Smooth muscle cell (in vitro differentiated cells): ENCODE measurements at regions not wholly inside any gene's neighbourhood (a gene's known extent, or its start where the extent isn't known, plus 50 kb on each side); places are given as distances from the start of the nearest gene placed in this dataset.

Source experiments
- DNase-seq: peaks from one replicate; lab custom pipeline; 2025; ENCODE audit not compliant: unreplicated experiment; lab: John Stamatoyannopoulos, UW
- H2AFZ ChIP-seq: fragments of 200-600 bp; sonication (generic); 2 replicates; pipeline ENCODE4 v1.6.0; 2016; ENCODE audit warnings: antibody characterized with exemption, low read depth, mild to moderate bottlenecking
- H3F3A ChIP-seq: fragments of 200-600 bp; sonication (generic); 2 replicates; pipeline ENCODE4 v1.6.0; 2017; ENCODE audit warnings: antibody characterized with exemption, low read depth
- H3K27ac ChIP-seq: fragments of 200-600 bp; sonication (generic); 2 replicates; pipeline ENCODE4 v1.5.1; 2016; ENCODE audit warnings: low read depth, mild to moderate bottlenecking
- H3K27me3 ChIP-seq: fragments of 200-600 bp; sonication (generic); 2 replicates; pipeline ENCODE4 v1.6.1; 2016; ENCODE audit warnings: low read depth, mild to moderate bottlenecking
- H3K36me3 ChIP-seq: fragments of 200-600 bp; sonication (generic); 2 replicates; pipeline ENCODE4 v1.5.1; 2016; ENCODE audit warnings: low read depth
- H3K4me1 ChIP-seq: fragments of 200-600 bp; sonication (generic); 2 replicates; pipeline ENCODE4 v1.5.1; 2016; ENCODE audit warnings: low read depth
- H3K4me2 ChIP-seq: fragments of 200-600 bp; sonication (generic); 2 replicates; pipeline ENCODE4 v1.6.0; 2016; ENCODE audit warnings: mild to moderate bottlenecking
- H3K4me3 ChIP-seq: fragments of 200-600 bp; sonication (generic); 2 replicates; pipeline ENCODE4 v1.5.1; 2016; ENCODE audit warnings: mild to moderate bottlenecking
- H3K79me2 ChIP-seq: fragments of 200-600 bp; sonication (generic); 2 replicates; pipeline ENCODE4 v1.6.0; 2016; ENCODE audit warnings: low read depth, mild to moderate bottlenecking
- H3K9ac ChIP-seq: fragments of 200-600 bp; sonication (generic); 2 replicates; pipeline ENCODE4 v1.6.0; 2016; ENCODE audit warnings: low read depth
- H3K9me3 ChIP-seq: fragments of 200-600 bp; sonication (generic); replicated peaks from 2 replicates; pipeline ENCODE4 v1.5.1; 2016; ENCODE audit warnings: low read depth
- H4K20me1 ChIP-seq: fragments of 200-600 bp; sonication (generic); 2 replicates; pipeline ENCODE4 v1.6.0; 2016; ENCODE audit warnings: low read depth
- WGBS: methylation state at CpG from one replicate; pipeline ENCODE4 v1.1.7; 2016; ENCODE audit warnings: low lambda C conversion rate; 5-methylcytosine and 5-hydroxymethylcytosine counted together
- TF ChIP-seq, protein P1 (sequence below): fragments of 200-600 bp; sonication (generic); IDR thresholded peaks from 2 replicates; pipeline ENCODE4 v1.5.1; 2017; ENCODE audit warnings: borderline replicate concordance, mild to moderate bottlenecking, antibody characterized with exemption; ENCODE audit not compliant: insufficient read depth, poor library complexity, severe bottlenecking

DNA sequence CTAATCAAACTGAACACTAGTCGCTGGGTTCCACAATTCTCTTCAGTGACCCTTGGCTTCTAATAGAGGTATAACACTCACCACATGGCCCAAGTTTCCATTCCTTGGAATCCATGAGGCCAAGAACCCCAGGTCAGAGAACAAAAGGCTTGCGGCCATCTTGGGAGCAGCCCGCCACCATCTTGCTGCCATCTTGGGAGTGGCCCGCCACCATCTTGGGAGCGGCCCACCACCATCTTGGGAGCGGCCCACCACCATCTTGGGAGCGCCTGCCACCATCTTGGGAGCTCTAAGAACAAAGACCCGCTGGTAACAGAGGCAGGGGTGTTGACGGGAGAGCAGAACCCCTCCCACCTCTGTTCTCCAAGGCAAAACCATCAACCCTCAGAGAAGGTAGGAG, 493.4 kb downstream of the MATN1 start:
- Histone ChIP-seq H3K9ac (no peak overlapping the region), H3K27me3 (no peaks in the 10 kb centered on the region), H3F3A (no peaks in the 10 kb centered on the region), H2AFZ (no peak overlapping the region), H3K27ac (no peak overlapping the region), H4K20me1 (no peaks in the 10 kb centered on the region), H3K4me1 (no peaks in the 10 kb centered on the region), H3K36me3 (no peaks in the 10 kb centered on the region), H3K79me2 (no peaks in the 10 kb centered on the region), H3K4me3 (no peak overlapping the region), H3K9me3 (no peaks in the 10 kb centered on the region), H3K4me2 (no peak overlapping the region)
- no peak for DNase-seq
- 95% methylated on average over 9 of the region's 9 CpGs for WGBS
- TF ChIP-seq, protein P1, sequence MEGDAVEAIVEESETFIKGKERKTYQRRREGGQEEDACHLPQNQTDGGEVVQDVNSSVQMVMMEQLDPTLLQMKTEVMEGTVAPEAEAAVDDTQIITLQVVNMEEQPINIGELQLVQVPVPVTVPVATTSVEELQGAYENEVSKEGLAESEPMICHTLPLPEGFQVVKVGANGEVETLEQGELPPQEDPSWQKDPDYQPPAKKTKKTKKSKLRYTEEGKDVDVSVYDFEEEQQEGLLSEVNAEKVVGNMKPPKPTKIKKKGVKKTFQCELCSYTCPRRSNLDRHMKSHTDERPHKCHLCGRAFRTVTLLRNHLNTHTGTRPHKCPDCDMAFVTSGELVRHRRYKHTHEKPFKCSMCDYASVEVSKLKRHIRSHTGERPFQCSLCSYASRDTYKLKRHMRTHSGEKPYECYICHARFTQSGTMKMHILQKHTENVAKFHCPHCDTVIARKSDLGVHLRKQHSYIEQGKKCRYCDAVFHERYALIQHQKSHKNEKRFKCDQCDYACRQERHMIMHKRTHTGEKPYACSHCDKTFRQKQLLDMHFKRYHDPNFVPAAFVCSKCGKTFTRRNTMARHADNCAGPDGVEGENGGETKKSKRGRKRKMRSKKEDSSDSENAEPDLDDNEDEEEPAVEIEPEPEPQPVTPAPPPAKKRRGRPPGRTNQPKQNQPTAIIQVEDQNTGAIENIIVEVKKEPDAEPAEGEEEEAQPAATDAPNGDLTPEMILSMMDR = no peak

DNA sequence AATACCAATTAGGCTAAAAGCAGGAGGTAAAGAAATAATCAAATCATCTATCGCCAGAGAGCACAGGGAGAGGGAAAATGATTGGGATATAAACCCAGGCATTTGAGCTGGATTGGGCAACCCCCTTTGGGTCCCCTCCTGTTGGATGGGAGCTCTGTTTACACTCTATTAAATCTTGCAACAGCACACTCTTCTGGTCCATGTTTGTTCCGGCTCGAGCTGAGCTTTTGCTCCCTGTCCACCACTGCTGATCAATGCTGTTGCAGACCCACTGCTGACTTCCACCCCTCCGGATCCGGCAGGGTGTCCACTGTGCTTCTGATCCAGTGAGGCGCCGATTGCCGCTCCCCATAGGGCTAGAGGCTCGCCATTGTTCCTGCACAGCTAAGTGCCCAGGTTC, 493.8 kb downstream of the MATN1 start:
- Histone ChIP-seq H3K4me2 (no peak overlapping the region), H4K20me1 (no peaks in the 10 kb centered on the region)
- WGBS = 88% methylated on average over 9 of the region's 9 CpGs

GRCh38 chr1:30226648-30227047, 496.7 kb downstream of the MATN1 start:
- DNase-seq = no peak
- H3F3A ChIP-seq = no peaks in the 10 kb centered on the region
- H3K36me3 ChIP-seq = no peaks in the 10 kb centered on the region
- no peaks in the 10 kb centered on the region for H3K9me3 ChIP-seq
- TF ChIP-seq, protein P1 = no peak
- no peaks in the 10 kb centered on the region for H3K4me1 ChIP-seq
- no peak overlapping the region for H3K4me2 ChIP-seq
- H3K9ac ChIP-seq = no peak overlapping the region
- H3K27ac ChIP-seq = no peak overlapping the region
- no peaks in the 10 kb centered on the region for H3K27me3 ChIP-seq
- no peaks in the 10 kb centered on the region for H4K20me1 ChIP-seq
- no peak overlapping the region for H3K4me3 ChIP-seq
- H3K79me2 ChIP-seq = no peaks in the 10 kb centered on the region
- no peak overlapping the region for H2AFZ ChIP-seq
- WGBS = 48% methylated on average over 6 of the region's 6 CpGs

More for the DNA sequence above, 493.8 kb downstream of the MATN1 start:
- DNase-seq = no peak
- TF ChIP-seq, protein P1 = no peak
- Histone ChIP-seq H3F3A (no peaks in the 10 kb centered on the region), H3K4me1 (no peaks in the 10 kb centered on the region), H3K4me3 (no peak overlapping the region), H3K27ac (no peak overlapping the region), H3K9ac (no peak overlapping the region), H3K79me2 (no peaks in the 10 kb centered on the region), H2AFZ (no peak overlapping the region), H3K27me3 (no peaks in the 10 kb centered on the region), H3K9me3 (no peaks in the 10 kb centered on the region), H3K36me3 (no peaks in the 10 kb centered on the region)

GRCh38 chr1:30225357-30225756, 498.0 kb downstream of the MATN1 start:
- DNase-seq = no peak
- Histone ChIP-seq H3K9me3 (no peaks in the 10 kb centered on the region), H3F3A (no peaks in the 10 kb centered on the region), H3K27me3 (no peaks in the 10 kb centered on the region), H3K4me1 (no peaks in the 10 kb centered on the region), H3K4me3 (no peak overlapping the region), H3K36me3 (no peaks in the 10 kb centered on the region), H4K20me1 (no peaks in the 10 kb centered on the region), H3K4me2 (no peak overlapping the region), H3K79me2 (no peaks in the 10 kb centered on the region), H3K9ac (no peak overlapping the region), H2AFZ (no peak overlapping the region), H3K27ac (no peak overlapping the region)
- TF ChIP-seq, protein P1 = no peak
- WGBS = 76% methylated on average over 7 of the region's 7 CpGs
